GM18520 (cell line): ENCODE measurements at regions not wholly inside any gene's neighbourhood (a gene's known extent, or its start where the extent isn't known, plus 50 kb on each side); places are given as distances from the start of the nearest gene placed in this dataset.
A peak's percentile ranks its signal among the peaks of the same experiment; 100 is the strongest.
"Not testable (repeated sequence)": the region's sequence is repeated elsewhere in the genome, so short reads cannot be mapped to it uniquely, and the experiment has no call there.

ENCODE experiments used
- ATAC-seq: cut with Tn5 transposase; IDR thresholded peaks from one replicate; pipeline ENCODE4 v1.9.1; 2021; ENCODE audit not compliant: unreplicated experiment

DNA sequence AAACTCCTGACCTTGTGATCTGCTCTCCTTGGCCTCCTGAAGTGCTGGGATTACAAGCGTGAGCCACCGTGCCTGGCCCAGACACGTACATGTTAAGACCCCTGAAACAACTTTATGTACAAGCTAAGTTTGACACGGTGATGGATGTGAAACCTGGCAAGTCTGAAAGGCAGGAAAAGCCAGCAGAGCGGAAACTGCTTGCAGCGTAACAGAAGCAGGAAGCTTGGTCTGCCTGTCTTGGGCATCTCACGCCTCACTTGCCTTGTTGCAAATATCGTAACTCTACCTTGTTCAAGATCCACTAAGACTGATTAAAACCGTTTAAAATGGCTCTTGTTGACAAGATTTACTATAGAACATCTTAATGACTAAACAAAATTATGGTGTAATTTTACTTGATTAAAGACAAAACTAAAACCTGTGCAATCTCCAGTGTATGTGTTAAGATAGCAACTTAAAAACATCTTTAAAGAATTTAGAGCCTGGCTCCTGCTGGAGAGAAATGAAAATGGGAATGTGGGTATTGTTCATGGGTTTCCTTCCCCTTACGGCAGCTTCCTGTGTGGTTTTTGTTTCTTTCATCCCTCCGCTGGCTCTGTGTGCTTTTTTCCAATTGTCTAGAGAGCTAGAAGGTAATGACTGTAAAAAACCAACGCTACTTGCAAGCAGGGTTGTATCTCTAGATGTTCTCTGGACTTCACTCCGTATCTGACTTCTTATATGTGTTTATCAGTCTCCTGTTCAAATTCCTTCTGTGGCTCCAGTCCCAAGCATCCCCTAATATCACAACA is 477.6 kb downstream of the XYLT1 start:
- no peak for ATAC-seq

GRCh38 chr16:16994831-16995230 is 475.9 kb downstream of the XYLT1 start:
- no peak for ATAC-seq

- ATAC-seq: no peak
These were observed 473.9 kb downstream of the XYLT1 start for GRCh38 chr16:16996827-16997226.

DNA sequence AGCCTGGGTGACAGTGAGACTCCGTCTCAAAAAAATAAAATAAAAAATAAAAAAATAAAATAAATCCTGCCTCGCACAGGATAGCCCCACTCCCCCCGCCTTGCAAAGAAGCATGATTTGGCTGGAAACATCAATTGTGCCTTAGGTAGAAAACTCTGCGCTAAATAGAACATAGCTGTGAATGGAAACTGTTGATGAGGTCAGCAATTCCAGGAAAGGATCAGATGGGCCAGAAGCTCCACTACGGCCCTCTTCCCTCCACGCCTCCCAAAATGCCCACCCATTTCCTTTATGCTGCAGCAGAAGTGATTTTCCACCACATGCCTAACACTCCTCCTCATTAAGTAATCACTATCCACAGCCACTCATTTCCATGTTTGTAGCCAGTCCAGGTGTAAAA is 473.4 kb downstream of the XYLT1 start:
- no peak for ATAC-seq

DNA sequence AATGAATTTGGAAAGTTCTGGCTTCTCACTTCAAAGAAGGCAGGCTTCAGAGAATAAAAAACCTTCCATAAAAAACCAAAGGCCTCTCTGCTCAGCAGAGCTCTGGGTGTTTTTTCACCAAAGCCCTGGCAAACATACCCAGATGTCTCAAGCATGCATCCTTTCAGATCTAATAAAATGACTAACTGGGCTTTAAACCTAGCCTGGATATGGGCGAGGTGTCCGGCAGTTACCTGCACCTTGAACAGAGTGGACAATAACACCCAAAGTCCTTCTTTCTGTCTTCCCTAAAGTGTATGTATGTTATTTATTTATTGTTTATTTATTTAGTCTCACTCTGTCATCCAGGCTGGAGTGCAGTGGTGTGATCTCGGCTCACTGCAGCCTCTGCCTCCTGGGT is 469.3 kb downstream of the XYLT1 start:
- no peak for ATAC-seq

GRCh38 chr16:17002565-17002964 is 468.2 kb downstream of the XYLT1 start:
- ATAC-seq: no peak

DNA sequence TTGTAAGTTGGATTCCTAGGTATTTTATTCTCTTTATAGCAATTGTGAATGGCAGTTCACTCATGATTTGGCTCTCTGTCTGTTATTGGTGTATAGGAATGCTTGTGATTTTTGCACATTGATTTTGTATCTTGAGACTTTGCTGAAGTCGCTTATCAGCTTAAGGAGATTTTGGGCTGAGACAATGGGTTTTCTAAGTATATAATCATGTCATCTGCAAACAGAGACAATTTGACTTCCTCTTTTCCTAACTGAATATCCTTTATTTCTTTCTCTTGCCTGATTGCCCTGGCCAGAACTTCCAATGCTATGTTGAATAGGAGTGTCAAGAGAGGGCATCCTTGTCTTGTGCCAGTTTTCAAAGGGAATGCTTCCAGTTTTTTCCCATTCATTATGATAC is 464.8 kb downstream of the XYLT1 start:
- ATAC-seq: not testable (repeated sequence)

- no peak for ATAC-seq
These were observed 459.0 kb downstream of the XYLT1 start for GRCh38 chr16:17011712-17012111.

GRCh38 chr16:17013038-17013437 is 457.7 kb downstream of the XYLT1 start:
- no peak for ATAC-seq

DNA sequence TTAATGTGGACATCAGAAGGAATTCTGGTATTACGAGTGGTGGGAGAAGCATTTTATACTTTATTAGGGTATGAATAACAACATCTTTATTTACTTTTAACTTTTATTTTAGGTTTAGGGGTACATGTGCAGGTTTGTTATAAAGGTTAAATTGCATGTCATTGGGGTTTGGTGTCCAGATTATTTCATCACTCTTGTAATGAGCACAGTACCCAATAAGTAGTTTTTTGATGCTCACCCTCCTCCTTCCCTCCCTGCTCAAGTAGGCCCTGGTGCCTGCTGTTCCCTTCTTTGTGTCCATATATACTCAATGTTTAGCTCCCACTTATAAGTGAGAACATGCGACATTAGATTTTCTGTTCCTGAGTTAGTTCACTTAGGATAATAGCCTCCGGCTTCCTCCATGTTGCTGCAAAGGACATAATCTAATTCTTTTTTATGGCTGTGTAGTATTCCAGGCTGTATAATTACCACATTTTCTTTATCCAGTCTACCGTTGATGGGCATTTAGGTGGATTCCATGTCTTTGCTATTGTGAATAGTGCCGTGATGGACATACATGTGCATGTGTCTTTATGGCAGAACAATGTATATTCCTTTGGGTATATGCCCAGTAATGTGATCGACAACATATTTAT is 456.2 kb downstream of the XYLT1 start:
- no peak for ATAC-seq

DNA sequence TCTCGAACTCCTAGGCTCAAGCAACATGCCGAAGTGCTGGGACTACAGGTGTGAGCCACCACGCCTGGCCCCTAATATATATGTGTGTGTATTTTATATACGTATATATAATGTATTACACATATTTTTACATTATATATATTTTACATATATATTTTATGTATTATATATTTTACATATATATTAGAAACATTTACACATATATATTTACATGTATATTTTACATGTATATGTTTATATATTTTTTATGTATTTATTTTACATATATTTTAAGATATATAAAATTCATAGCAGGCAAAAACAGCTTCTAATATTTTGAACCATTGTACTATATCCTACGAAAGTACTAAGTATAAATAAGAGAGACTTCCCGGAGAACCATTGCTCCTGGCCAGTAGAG is 455.1 kb downstream of the XYLT1 start:
- ATAC-seq: no peak

DNA sequence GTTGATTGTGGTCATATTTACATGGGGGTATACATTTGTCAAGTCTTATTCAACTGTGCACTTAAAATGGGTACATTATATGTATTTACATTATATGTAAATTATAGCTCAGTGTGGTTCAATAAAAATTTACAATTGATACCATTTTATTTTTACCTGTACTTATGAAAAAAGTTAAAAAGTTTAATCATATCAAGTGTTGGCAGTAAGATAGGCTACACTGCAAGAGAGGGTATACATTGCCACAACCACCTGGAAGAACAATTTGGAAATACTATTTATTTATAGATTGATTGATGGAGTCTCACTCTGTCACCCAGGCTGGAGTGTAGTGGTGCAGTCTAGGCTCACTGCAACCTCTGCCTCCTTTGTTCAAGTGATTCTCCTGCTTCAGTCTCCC is 453.3 kb downstream of the XYLT1 start:
- ATAC-seq: no peak

GRCh38 chr16:17018585-17018939 is 452.2 kb downstream of the XYLT1 start:
- no peak for ATAC-seq

DNA sequence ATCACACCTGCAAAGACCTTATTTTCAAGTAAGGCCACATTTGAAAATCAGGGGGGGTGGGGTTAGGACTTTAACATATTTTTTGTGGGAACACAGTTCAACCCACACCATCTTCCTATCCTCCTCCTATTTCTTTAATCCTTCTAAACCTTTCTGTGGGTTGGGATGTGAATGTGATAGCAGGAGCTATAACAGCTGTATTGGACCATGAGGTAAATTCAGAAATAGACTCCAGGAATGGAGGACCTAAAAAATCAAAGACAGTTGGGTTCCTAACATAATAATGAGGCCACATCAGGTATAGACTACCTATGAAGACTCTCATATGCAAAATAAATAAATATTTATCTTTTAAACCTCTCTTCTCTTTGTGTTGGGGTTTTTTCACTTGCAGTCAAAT is 451.4 kb downstream of the XYLT1 start:
- ATAC-seq: no peak

DNA sequence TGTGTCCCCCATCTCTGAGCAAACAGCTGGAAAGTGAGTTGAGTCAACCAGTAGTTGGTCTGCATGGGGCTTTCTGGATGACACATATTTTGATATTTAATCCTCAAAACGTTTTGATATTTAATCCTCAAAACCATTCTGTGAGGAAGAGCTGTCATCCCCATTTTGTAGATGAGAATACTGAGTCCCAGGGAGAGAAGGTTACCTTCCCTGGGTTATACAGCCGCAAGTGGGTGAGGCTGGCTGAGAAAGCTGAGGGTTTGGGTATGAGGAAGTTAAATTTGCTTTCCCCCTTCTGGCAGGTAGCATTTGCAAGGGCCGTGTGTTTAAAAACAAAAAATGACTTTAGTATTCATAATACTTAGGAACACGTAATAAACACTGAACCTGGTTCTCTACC is 447.2 kb downstream of the XYLT1 start:
- ATAC-seq: no peak

- ATAC-seq: no peak
These were observed 446.2 kb downstream of the XYLT1 start for GRCh38 chr16:17024514-17024913.

DNA sequence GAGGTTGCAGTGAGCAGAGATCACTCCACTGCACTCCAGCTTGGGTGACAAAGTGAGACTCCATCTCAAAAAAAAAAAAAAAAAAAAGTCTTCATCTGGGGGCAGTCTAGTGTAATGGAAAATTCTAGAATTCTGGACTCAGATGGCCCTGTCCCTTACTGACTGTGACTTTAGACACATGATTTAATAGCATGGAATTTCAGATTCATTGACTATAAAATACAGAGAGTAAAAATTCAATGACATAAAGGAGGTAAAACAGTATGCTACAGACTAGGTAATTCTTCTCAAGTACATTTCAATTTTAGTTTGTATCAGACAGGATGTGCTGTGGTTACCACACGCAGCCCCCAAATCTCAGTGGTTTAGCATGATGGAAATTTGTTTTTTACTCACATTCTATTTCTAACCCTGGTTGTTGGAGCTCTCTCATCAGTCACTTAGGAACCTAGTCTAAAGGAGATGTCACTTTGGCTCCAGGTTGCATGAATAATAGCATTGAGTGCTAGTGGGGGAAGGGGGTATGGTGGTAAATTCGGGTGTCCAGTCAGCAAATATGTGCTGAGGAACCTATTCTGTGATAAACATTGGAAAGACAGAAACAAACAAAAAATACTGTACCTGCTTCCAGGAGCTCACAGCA is 444.0 kb downstream of the XYLT1 start:
- peak; percentile 69 for ATAC-seq

GRCh38 chr16:17027488-17028129 is 443.2 kb downstream of the XYLT1 start:
- no peak for ATAC-seq

GRCh38 chr16:17029602-17030350 is 441.0 kb downstream of the XYLT1 start:
- ATAC-seq: no peak

GRCh38 chr16:17031484-17032268 is 439.1 kb downstream of the XYLT1 start:
- ATAC-seq: no peak
